DOHH2 (cell line): ENCODE measurements at regions not wholly inside any gene's neighbourhood (a gene's known extent, or its start where the extent isn't known, plus 50 kb on each side); places are given as distances from the start of the nearest gene placed in this dataset.

Experiments used
- H3F3A ChIP-seq: fragments of 200-600 bp; sonication (generic), shearing (Covaris generic); 2 replicates; pipeline ENCODE4 v1.6.0; 2016; ENCODE audit warnings: antibody characterized with exemption, mild to moderate bottlenecking; ENCODE audit not compliant: control insufficient read depth, insufficient read depth
- H3K27ac ChIP-seq: fragments of 200-600 bp; sonication (generic); 2 replicates; pipeline ENCODE4 v1.5.1; 2014; ENCODE audit warnings: low read depth, mild to moderate bottlenecking, low read length, moderate library complexity
- H3K27me3 ChIP-seq: fragments of 200-600 bp; sonication (generic); 2 replicates; pipeline ENCODE4 v1.6.1; 2014; ENCODE audit warnings: mild to moderate bottlenecking, low read length, mixed read lengths; ENCODE audit not compliant: control insufficient read depth
- H3K36me3 ChIP-seq: fragments of 200-600 bp; sonication (generic); 2 replicates; pipeline ENCODE4 v1.6.1; 2014; ENCODE audit warnings: mild to moderate bottlenecking, low read length, moderate library complexity, mixed read lengths; ENCODE audit not compliant: control insufficient read depth
- H3K4me1 ChIP-seq: fragments of 200-600 bp; sonication (generic); 2 replicates; pipeline ENCODE4 v1.6.1; 2014; ENCODE audit warnings: mild to moderate bottlenecking, low read length, mixed read lengths; ENCODE audit not compliant: control insufficient read depth
- H3K4me2 ChIP-seq: fragments of 200-600 bp; sonication (generic); 2 replicates; pipeline ENCODE4 v1.6.0; 2014; ENCODE audit warnings: mild to moderate bottlenecking, low read length, moderate library complexity
- H3K4me3 ChIP-seq: fragments of 200-600 bp; sonication (generic); 2 replicates; pipeline ENCODE4 v1.5.1; 2014; ENCODE audit warnings: mild to moderate bottlenecking, low read length, mixed read lengths
- H3K79me2 ChIP-seq: fragments of 200-600 bp; sonication (generic); 2 replicates; pipeline ENCODE4 v1.6.1; 2014; ENCODE audit warnings: mild to moderate bottlenecking, low read length, mixed read lengths; ENCODE audit not compliant: control insufficient read depth
- H3K9me2 ChIP-seq: fragments of 200-600 bp; sonication (generic); replicated peaks from 2 replicates; pipeline ENCODE4 v1.6.1; 2014; ENCODE audit warnings: mild to moderate bottlenecking, low read length, mixed read lengths; ENCODE audit not compliant: control insufficient read depth
- H3K9me3 ChIP-seq: fragments of 200-600 bp; sonication (generic); 2 replicates; pipeline ENCODE4 v1.6.1; 2014; ENCODE audit warnings: antibody characterized with exemption, low read length, mixed read lengths; ENCODE audit not compliant: control insufficient read depth, insufficient read depth
- H4K20me1 ChIP-seq: fragments of 200-600 bp; sonication (generic); 2 replicates; pipeline ENCODE4 v1.6.0; 2014; ENCODE audit warnings: low read depth, mild to moderate bottlenecking, antibody characterized with exemption, low read length, moderate library complexity; ENCODE audit not compliant: control insufficient read depth, insufficient read depth
- CTCF ChIP-seq: fragments of 200-600 bp; sonication (generic); IDR thresholded peaks from one replicate; pipeline ENCODE4 v1.5.1; 2014; ENCODE audit warnings: antibody characterized with exemption, mild to moderate bottlenecking, low read depth, low read length; ENCODE audit not compliant: poor library complexity, severe bottlenecking
- EZH2phosphoT487 ChIP-seq: fragments of 200-600 bp; sonication (generic); IDR thresholded peaks from 2 replicates; pipeline ENCODE4 v1.6.1; 2017; ENCODE audit warnings: borderline replicate concordance, mild to moderate bottlenecking, antibody characterized with exemption, low read length, moderate library complexity, mixed read lengths

GRCh38 chr2:72051204-72051603 lies 96.5 kb downstream of the CYP26B1 start:
- Histone ChIP-seq H4K20me1 (no peaks in the 10 kb centered on the region), H3K79me2 (no peaks in the 10 kb centered on the region), H3K9me2 (no peaks in the 10 kb centered on the region), H3K4me1 (peaks cover 4% of the 10 kb centered on the region; the same call in 1 of the 2 replicates), H3K27ac (no peak overlapping the region), H3K9me3 (no peaks in the 10 kb centered on the region), H3F3A (no peaks in the 10 kb centered on the region), H3K4me3 (no peak overlapping the region), H3K27me3 (no peaks in the 10 kb centered on the region), H3K36me3 (no peaks in the 10 kb centered on the region), H3K4me2 (no peak overlapping the region)
- no peak for TF ChIP-seq CTCF

GRCh38 chr2:72050734-72051133 lies 96.9 kb downstream of the CYP26B1 start:
- H3K9me2 ChIP-seq, result no peaks in the 10 kb centered on the region
- H3K27ac ChIP-seq, result no peak overlapping the region
- H3K4me1 ChIP-seq, result peaks cover 4% of the 10 kb centered on the region; the same call in 1 of the 2 replicates
- H3K36me3 ChIP-seq, result no peaks in the 10 kb centered on the region
- no peaks in the 10 kb centered on the region for H3K79me2 ChIP-seq
- no peak overlapping the region for H3K4me2 ChIP-seq
- H3K4me3 ChIP-seq, result no peak overlapping the region
- H3F3A ChIP-seq, result no peaks in the 10 kb centered on the region
- H4K20me1 ChIP-seq, result no peaks in the 10 kb centered on the region
- TF ChIP-seq EZH2phosphoT487 (no peak), CTCF (no peak)
- no peaks in the 10 kb centered on the region for H3K27me3 ChIP-seq
- H3K9me3 ChIP-seq, result no peaks in the 10 kb centered on the region

- Histone ChIP-seq H3F3A (no peaks in the 10 kb centered on the region), H3K79me2 (no peaks in the 10 kb centered on the region), H3K27ac (no peak overlapping the region), H3K36me3 (no peaks in the 10 kb centered on the region), H3K4me3 (no peak overlapping the region), H3K9me3 (no peaks in the 10 kb centered on the region; the same call in 1 of the 2 replicates), H4K20me1 (no peaks in the 10 kb centered on the region), H3K4me2 (no peak overlapping the region), H3K27me3 (no peaks in the 10 kb centered on the region), H3K9me2 (no peaks in the 10 kb centered on the region), H3K4me1 (peaks cover 4% of the 10 kb centered on the region; the same call in 1 of the 2 replicates)
- no peak for TF ChIP-seq CTCF
- TF ChIP-seq EZH2phosphoT487, result no peak
Measured at GRCh38 chr2:72048881-72049477, 98.7 kb downstream of the CYP26B1 start.
